Prostate gland (tissue), 2 donors: ENCODE measurements at regions not wholly inside any gene's neighbourhood (a gene's known extent, or its start where the extent isn't known, plus 50 kb on each side); places are given as distances from the start of the nearest gene placed in this dataset.

Experiments used
- CTCF ChIP-seq, 4 experiments: fragments of 200-600 bp in 2 of 4; fragments of 450-650 bp in 2 of 4; sonication (generic) in 2 of 4; IDR thresholded peaks; 1 replicate in 3 of 4; 2 replicates in 1 of 4; pipeline ENCODE4 v1.5.1; 2016 to 2019; ENCODE audit warnings: antibody characterized with exemption in 4 of 4, mild to moderate bottlenecking in 2 of 4, moderate library complexity in 2 of 4
- POLR2A ChIP-seq: fragments of 450-650 bp; IDR thresholded peaks from one replicate; pipeline ENCODE4 v1.6.1; 2016; ENCODE audit warnings: antibody characterized with exemption, mild to moderate bottlenecking
- POLR2AphosphoS5 ChIP-seq: sonication (generic); formaldehyde crosslinking; IDR thresholded peaks from one replicate; pipeline ENCODE4 v1.6.1; 2017; ENCODE audit warnings: antibody characterized with exemption

GRCh38 chr5:125429498-125429897, 683.1 kb upstream of the ZNF608 start:
- TF ChIP-seq CTCF (IDR thresholded peaks at IDR 0.05) (no peak), POLR2A (no peak), POLR2AphosphoS5 (no peak)
